ENCODE measurements at regions not wholly inside any gene's neighbourhood (a gene's known extent, or its start where the extent isn't known, plus 50 kb on each side); places are given as distances from the start of the nearest gene placed in this dataset.

- 75% methylated on average over 5 of the region's 5 CpGs for WGBS, 2 donors
- Histone ChIP-seq H3K27ac (no peak overlapping the region), H3K4me1 (no peaks in the 10 kb centered on the region), H3K36me3 (no peaks in the 10 kb centered on the region), H3K4me3 (no peak overlapping the region), H3K9me3 (no peaks in the 10 kb centered on the region), H3K27me3 (no peaks in the 10 kb centered on the region)
- TF ChIP-seq POLR2A (IDR thresholded peaks at IDR 0.05), result no peak
- TF ChIP-seq POLR2AphosphoS5 (IDR thresholded peaks at IDR 0.05), result no peak
- TF ChIP-seq, protein P1, sequence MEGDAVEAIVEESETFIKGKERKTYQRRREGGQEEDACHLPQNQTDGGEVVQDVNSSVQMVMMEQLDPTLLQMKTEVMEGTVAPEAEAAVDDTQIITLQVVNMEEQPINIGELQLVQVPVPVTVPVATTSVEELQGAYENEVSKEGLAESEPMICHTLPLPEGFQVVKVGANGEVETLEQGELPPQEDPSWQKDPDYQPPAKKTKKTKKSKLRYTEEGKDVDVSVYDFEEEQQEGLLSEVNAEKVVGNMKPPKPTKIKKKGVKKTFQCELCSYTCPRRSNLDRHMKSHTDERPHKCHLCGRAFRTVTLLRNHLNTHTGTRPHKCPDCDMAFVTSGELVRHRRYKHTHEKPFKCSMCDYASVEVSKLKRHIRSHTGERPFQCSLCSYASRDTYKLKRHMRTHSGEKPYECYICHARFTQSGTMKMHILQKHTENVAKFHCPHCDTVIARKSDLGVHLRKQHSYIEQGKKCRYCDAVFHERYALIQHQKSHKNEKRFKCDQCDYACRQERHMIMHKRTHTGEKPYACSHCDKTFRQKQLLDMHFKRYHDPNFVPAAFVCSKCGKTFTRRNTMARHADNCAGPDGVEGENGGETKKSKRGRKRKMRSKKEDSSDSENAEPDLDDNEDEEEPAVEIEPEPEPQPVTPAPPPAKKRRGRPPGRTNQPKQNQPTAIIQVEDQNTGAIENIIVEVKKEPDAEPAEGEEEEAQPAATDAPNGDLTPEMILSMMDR (IDR thresholded peaks at IDR 0.05), result no peak
- TF ChIP-seq EP300 (IDR thresholded peaks at IDR 0.05), result no peak
- ATAC-seq (ENCODE audit: low FRiP score in 2 of 2) (no peak), DNase-seq (no peak)
Observed at GRCh38 chr5:2639425-2639824, 112.1 kb downstream of the IRX2 start.

GRCh38 chr5:2634399-2635176, 116.9 kb downstream of the IRX2 start:
- Histone ChIP-seq H3K4me1 (no peaks in the 10 kb centered on the region), H3K36me3 (no peaks in the 10 kb centered on the region), H3K27ac (no peak overlapping the region), H3K27me3 (no peaks in the 10 kb centered on the region), H3K9me3 (no peaks in the 10 kb centered on the region), H3K4me3 (no peak overlapping the region)
- no peak for DNase-seq
- 52 to 59% methylated on average over 4 to 11 of the region's 11 CpGs for WGBS, 2 donors
- ATAC-seq (ENCODE audit: low FRiP score in 2 of 2), result no peak
- no peak for TF ChIP-seq POLR2A (IDR thresholded peaks at IDR 0.05)
- TF ChIP-seq EP300 (IDR thresholded peaks at IDR 0.05), result no peak
- TF ChIP-seq POLR2AphosphoS5 (IDR thresholded peaks at IDR 0.05), result no peak
- TF ChIP-seq, protein P1 (IDR thresholded peaks at IDR 0.05), result no peak

- Histone ChIP-seq H3K27ac (no peak overlapping the region), H3K27me3 (no peaks in the 10 kb centered on the region), H3K9me3 (no peaks in the 10 kb centered on the region), H3K4me3 (no peak overlapping the region), H3K4me1 (no peaks in the 10 kb centered on the region), H3K36me3 (no peaks in the 10 kb centered on the region)
- DNase-seq (no peak), ATAC-seq (ENCODE audit: low FRiP score in 2 of 2) (no peak)
- 87 to 91% methylated on average over 15 of the region's 15 CpGs for WGBS, 2 donors
- TF ChIP-seq POLR2AphosphoS5 (IDR thresholded peaks at IDR 0.05), result no peak
- no peak for TF ChIP-seq EP300 (IDR thresholded peaks at IDR 0.05)
- TF ChIP-seq POLR2A (IDR thresholded peaks at IDR 0.05), result no peak
- TF ChIP-seq, protein P1 (IDR thresholded peaks at IDR 0.05), result no peak
Observed at GRCh38 chr5:2633992-2634391, 117.5 kb downstream of the IRX2 start.

GRCh38 chr5:2631758-2632157, 119.7 kb downstream of the IRX2 start:
- Histone ChIP-seq H3K9me3 (no peaks in the 10 kb centered on the region), H3K27me3 (no peaks in the 10 kb centered on the region), H3K4me1 (no peaks in the 10 kb centered on the region), H3K4me3 (no peak overlapping the region), H3K27ac (no peak overlapping the region), H3K36me3 (no peaks in the 10 kb centered on the region)
- ATAC-seq (ENCODE audit: low FRiP score in 2 of 2) (no peak), DNase-seq (no peak)
- TF ChIP-seq EP300 (IDR thresholded peaks at IDR 0.05), result no peak
- no peak for TF ChIP-seq POLR2AphosphoS5 (IDR thresholded peaks at IDR 0.05)
- TF ChIP-seq POLR2A (IDR thresholded peaks at IDR 0.05), result no peak
- TF ChIP-seq, protein P1 (IDR thresholded peaks at IDR 0.05), result no peak
- WGBS, 2 donors, result 40 to 60% methylated on average over 9 to 11 of the region's 11 CpGs

GRCh38 chr5:2629045-2629444, 122.4 kb downstream of the IRX2 start:
- Histone ChIP-seq H3K27ac (no peak overlapping the region), H3K9me3 (no peaks in the 10 kb centered on the region), H3K4me3 (no peak overlapping the region), H3K36me3 (no peaks in the 10 kb centered on the region), H3K4me1 (no peaks in the 10 kb centered on the region), H3K27me3 (no peaks in the 10 kb centered on the region)
- DNase-seq, result no peak
- TF ChIP-seq, protein P1 (IDR thresholded peaks at IDR 0.05), result no peak
- TF ChIP-seq POLR2AphosphoS5 (IDR thresholded peaks at IDR 0.05), result no peak
- TF ChIP-seq EP300 (IDR thresholded peaks at IDR 0.05), result no peak
- no peak for TF ChIP-seq POLR2A (IDR thresholded peaks at IDR 0.05)
- no peak for ATAC-seq (ENCODE audit: low FRiP score in 2 of 2)
- WGBS, 2 donors, result 53 to 59% methylated on average over 5 to 7 of the region's 7 CpGs
